GM12864 (cell line): ENCODE measurements at regions not wholly inside any gene's neighbourhood (a gene's known extent, or its start where the extent isn't known, plus 50 kb on each side); places are given as distances from the start of the nearest gene placed in this dataset.

Experiments
- DNase-seq: peaks from one replicate; pipeline ENCODE4 v3.0.0-alpha.2; 2011; ENCODE audit warnings: low read depth
- H3K4me3 ChIP-seq: 2 replicates; pipeline ENCODE4 v1.5.1; 2011; ENCODE audit warnings: mild to moderate bottlenecking, low read depth, low read length, control low read depth
- TF ChIP-seq, protein P1 (sequence below): IDR thresholded peaks from 2 replicates; pipeline ENCODE4 v1.5.1; 2011; ENCODE audit warnings: low read depth, mild to moderate bottlenecking, moderate library complexity, low read length, control low read depth, inconsistent platforms; ENCODE audit errors: missing control alignments

DNA sequence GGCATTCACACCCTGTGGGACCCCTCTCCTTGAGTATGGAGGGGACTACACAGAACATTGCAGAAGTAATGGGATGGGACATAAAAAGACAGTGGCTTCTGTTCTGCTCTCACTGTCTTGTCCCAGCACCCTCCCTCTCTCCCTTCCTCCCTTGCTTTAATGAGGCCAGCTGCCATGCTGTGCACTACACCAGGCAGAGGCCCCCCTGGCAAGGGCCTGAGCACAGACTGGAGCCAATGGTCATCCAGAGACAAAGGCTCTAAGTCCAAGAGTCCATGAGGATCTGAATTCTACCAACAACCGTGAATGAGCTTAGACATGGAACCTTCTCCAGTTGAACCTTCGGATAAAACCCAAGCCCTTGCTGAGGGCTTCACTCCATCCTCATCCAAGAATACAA is 263.0 kb downstream of the NDUFA10 start:
- TF ChIP-seq, protein P1, sequence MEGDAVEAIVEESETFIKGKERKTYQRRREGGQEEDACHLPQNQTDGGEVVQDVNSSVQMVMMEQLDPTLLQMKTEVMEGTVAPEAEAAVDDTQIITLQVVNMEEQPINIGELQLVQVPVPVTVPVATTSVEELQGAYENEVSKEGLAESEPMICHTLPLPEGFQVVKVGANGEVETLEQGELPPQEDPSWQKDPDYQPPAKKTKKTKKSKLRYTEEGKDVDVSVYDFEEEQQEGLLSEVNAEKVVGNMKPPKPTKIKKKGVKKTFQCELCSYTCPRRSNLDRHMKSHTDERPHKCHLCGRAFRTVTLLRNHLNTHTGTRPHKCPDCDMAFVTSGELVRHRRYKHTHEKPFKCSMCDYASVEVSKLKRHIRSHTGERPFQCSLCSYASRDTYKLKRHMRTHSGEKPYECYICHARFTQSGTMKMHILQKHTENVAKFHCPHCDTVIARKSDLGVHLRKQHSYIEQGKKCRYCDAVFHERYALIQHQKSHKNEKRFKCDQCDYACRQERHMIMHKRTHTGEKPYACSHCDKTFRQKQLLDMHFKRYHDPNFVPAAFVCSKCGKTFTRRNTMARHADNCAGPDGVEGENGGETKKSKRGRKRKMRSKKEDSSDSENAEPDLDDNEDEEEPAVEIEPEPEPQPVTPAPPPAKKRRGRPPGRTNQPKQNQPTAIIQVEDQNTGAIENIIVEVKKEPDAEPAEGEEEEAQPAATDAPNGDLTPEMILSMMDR = no peak
- DNase-seq = no peak
- H3K4me3 ChIP-seq = no peak overlapping the region

DNA sequence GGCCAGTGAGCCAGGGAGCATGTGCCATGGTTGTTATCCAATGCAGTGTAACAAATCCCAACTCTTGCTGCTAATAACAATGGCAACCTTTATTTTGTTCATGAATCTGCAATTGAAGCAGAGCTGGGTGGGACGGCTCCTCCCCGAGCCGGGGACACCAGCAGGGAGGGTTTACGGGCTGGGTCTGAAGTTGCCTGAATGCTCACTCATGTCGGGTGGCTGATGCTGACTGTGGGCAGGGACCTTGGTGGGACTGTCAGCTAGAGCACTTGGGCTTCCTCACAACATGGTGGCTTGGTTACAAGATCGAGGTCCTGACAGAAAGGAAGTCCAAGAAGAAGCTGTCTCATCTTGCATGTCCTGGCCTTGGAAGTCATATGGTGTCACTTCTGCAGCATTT is 264.5 kb downstream of the NDUFA10 start:
- no peak overlapping the region for H3K4me3 ChIP-seq
- DNase-seq = no peak
- TF ChIP-seq, protein P1 = no peak

DNA sequence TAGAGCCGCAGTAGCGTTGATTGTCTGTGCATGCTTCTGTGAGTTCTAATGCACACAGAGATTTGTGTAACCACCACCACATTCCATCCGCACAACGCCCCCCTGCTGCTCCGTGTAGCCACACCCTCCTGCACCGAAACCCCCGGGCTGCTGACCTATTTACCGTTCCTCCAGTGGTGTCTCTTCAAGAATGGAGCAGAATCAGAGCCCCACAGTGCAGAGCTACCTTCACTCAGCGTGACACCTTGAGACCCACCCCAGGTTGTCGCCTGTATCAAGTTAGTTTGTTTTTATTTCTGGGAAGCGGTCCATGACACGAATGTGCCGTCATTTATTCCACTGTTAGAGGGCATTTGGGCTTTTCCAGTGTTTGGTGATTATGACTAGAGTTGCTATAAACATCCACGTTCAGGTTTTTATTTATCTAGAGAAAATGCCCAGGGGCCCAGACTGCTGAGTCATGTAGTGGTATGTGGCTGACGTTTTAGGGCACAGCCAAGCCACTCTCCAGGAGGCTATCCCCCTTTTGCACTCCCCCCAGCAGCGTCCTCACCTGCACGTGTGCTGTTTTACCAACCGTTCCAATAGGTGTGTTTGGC is 266.8 kb downstream of the NDUFA10 start:
- H3K4me3 ChIP-seq = no peak overlapping the region
- DNase-seq = no peak
- TF ChIP-seq, protein P1 = no peak

DNA sequence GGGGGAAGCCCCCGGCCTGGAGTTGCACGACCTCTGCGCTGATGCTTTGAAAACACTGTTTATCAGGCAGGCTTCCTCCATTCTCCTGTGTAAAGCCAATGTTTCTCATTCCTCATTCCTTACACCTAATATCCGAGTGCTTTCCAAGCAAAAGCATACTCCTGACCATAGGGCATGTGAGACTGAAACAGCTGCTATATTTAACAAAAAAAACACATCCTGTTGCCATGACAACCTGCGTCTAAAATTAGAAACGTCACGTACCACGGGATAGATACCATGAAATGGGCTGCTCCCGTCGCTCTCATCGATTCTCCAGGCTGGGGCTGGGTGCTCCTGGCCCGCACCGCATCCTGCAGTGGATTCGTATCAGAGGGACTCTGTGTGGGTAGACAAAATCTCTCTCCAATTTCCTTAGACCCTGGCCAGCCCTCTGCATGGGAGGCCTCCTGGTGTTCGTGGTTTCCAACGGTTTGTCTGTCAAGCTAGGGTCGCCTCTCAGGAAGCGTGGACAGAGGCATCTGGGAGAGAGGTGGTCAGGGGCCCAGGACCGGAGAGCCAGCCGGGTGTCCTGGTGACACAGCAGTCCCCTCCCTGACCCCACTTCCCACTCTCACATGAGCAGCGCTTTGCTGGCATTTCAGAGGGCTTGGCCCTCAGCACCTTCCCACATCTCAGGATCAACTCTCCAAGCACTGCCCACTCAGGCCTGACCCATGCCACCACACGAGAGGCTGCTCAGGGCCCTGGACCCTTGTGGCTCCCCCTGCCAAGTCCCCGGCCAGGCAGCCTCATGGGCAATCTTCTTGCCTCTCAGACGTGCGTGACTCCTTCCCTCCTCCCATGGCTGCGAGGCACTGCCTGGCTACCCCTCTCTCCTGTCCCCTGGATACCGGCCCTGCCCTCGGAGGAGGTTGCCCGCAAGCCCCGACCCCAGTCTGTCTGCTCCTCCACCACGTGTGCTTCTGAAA is 268.1 kb downstream of the NDUFA10 start:
- DNase-seq = no peak
- H3K4me3 ChIP-seq = no peak overlapping the region
- TF ChIP-seq, protein P1 = no peak

DNA sequence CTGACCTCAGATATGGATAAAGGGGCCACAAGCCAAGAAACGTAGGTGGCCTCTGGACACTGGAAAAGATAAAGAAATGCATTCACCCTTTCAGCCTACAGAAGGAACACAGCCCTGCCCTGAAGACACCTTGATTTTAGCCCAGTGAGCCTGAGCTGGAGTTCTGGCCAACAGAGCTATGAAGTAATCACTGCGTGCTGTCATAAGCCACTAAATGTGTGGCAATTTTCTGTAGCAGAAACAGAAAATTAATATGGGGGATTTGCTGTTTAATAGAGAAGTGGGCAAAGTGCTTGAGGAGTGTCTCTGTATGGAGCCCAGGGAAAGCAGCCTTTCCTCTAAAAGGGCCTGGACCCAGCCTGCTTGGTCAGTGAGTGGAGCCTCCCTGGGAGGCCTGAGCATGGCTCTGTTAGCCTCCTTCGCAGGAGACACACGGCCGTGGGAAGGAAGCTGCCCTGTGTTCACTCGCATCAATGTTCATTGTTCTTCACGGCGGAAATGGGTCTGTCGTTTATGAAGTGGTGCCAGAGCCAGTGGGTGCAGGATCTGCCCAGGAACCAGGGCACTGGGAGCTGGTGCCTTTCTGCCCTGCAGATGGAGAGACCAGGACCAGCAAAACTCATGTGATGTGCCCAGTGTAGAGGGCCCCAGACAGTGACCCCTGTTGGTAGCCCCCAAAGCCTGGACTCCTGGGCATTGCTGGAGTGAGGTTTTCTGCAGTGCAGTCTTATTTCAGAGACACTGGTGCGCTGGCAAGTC is 268.9 kb downstream of the NDUFA10 start:
- DNase-seq = no peak
- no peak overlapping the region for H3K4me3 ChIP-seq
- TF ChIP-seq, protein P1 = no peak

DNA sequence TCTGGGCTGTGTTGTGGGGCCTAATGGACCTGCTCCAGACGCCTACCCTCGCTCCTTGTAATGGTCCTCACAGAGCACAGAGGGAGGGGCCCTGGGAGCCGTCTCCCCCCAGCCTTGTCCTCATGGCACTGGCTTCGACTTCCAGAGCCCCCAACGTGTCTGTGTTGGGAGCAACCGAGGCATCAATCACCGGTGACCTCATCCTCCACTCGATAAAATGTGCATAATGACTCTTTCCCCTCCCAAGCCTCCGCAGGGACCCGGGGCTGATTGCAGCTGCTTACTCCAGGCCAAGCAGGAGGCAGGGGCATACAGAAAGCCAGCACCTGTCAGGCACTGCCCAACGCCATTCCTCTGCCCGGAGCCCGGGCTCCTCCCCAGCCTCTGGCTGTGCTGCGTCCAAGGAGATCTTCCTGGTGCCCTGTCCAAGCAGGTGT is 271.7 kb downstream of the NDUFA10 start:
- no peak for DNase-seq
- TF ChIP-seq, protein P1 = no peak
- no peak overlapping the region for H3K4me3 ChIP-seq
